ENCODE measurements at regions not wholly inside any gene's neighbourhood (a gene's known extent, or its start where the extent isn't known, plus 50 kb on each side); places are given as distances from the start of the nearest gene placed in this dataset.

DNA sequence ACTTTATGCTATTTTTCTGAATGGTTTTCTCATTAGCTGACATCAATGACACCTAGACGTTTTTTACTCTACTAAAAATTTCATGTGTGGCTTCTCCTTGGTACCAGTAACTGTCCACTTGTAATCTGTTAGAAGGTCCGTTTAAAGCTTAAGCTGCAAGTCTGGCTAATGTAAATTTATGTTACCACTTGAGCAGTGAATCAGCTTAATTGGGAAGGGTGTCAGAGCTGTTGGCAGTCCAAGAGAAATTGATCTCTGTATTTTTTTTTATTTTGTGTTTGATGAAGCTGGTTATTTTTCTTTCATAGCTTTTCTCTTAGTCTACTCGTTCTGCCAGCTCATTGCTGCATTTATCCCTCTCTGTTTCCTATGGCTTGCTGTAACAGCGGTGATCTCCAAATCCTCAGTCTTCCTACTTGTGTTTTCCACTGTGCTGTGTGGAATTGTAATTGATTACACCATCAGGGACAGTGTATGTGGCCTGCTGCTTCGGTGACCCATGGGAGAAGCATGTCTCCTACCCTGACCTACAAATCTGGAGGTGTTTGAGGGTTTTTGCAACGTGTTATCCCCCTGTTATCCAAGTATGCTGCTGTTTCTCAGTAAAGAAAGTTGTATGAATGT, 724.2 kb upstream of the REG3G start:
- no peak for DNase-seq (ENCODE audit: low read depth)

DNA sequence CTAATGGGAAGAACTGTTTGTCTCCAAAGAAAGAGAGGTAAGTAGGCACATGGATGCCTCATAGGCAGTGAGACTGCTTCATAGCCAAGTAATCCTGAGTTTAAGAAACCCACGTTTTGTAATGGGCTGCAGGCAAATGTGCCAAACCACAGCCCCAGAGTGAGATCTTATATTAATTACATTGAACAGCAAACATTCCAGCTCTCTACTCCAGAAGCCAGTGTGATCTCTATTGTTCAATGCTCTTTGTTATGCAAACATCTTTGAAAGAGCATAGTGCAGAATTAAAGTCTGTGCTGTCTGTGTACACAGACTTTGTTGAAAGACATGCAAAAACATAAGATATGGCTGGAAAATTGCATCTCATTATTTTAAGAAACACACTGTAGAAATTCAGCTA, 720.8 kb upstream of the REG3G start:
- DNase-seq (ENCODE audit: low read depth), result no peak

GRCh38 chr2:78309460-78309859, 716.0 kb upstream of the REG3G start:
- no peak for DNase-seq (ENCODE audit: low read depth)

DNA sequence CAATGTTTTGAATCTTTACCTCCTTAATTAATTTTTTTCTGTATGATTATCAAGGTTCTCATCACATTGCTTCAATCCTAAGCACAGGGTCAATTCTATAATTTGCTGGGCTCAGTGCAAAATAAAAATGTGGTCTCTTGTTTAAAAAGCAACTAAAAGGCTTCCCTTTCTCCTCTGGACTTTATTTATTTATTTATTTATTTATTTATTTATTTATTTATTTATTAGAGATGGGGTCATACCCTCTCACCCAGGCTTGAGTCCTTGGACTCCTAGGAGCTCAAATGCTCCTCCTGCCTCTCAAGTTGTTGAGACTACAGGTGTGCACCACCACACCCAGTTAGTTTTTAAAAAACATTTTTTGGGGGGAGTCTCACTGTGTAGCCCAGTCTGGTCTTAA, 710.1 kb upstream of the REG3G start:
- DNase-seq (ENCODE audit: low read depth), result no peak

DNA sequence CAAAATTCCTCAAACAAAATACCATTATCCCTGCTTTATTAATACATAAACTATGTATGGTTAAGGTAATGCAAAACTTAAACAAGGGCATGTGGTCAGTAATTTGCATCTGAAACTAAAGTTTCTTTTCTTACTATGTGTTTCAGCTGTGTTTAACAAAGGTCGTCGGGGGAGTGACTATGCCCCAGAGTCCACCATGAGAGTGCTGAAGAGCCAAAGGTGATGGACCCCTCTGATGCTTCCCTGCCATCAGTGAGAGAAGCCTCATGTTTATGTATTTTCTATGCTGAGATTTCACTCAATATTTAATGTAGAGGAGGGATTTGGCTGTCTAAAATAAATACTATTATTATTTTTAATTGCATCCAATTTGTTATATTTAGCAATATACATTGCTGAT, 707.2 kb upstream of the REG3G start:
- DNase-seq (ENCODE audit: low read depth), result no peak

GRCh38 chr2:78330193-78330592, 695.3 kb upstream of the REG3G start:
- DNase-seq (ENCODE audit: low read depth), result no peak

DNA sequence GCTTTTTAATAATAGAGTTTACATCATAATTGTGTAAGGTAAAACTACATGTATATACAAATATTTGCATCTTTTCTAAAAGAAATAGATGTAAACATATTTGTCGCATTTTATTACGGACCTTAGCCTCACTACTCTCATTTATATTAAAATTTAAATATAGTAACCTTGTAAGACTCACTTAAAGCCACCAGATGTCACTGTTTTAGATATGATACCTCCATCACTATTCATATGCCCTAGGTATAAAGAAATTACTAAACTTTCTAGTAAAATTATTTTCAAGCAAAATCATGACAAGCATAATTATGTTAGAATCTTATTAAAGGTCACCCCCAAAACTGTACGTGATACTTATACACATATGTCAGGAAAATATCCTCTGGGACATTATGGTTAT, 674.3 kb upstream of the REG3G start:
- no peak for DNase-seq (ENCODE audit: low read depth)

DNA sequence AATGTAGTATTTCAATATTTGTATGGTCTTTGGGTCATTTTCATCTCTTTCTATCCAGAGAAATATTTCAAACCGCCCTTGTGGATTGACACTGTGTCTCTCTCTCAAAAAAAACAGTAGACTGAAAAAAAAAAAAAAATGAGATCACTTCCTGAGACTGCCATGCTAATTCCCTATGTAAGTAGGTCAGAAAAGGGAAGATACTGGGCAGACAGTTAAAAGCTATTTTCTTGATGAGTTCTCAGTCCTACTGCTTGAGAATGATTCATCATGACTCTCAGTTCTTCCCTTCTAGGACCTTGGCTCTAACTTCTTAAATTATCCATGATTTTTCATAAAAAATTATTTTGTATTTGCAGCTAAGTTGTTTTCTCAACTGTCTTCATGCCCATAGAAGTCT, 672.3 kb upstream of the REG3G start:
- DNase-seq (ENCODE audit: low read depth), result no peak

DNA sequence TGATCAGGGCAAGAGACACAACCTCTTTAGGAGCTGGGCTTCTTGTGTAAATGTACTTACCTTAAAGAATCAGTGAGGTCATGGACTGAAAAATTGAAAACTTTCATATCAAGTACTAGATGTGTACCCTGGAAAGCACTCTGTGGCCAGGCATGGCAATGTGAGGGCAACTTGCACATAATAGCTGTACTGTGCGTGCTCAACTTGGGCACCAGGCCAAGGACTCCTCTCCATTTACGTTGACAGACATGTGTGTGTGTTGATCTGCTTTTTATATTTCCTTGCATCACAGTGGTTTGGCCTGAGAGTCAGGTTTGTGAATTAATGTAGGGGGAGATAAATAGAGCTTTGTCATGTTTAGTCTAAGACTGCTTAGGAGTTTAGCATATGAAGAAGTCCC, 669.5 kb upstream of the REG3G start:
- DNase-seq (ENCODE audit: low read depth), result no peak

DNA sequence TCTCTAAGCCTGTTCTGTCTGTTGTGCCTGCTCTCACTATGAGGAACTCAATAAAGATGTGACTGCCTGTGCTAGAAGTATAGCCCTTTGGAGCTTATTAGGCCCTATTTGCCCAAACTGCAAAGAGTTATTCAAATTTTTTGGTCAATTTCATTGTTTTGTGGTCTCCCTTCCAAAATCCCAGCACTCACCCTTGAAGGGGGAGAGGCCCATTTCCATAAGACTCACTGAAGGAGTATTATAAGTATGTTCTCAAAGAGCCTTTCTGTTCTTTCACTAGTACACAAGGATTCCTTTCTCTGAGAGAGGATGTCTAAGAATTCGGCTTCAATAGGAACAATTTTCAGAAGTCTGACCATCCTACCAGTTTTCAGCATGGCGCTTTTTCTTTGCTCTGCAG, 641.9 kb upstream of the REG3G start:
- DNase-seq (ENCODE audit: low read depth), result no peak

GRCh38 chr2:78397198-78397597, 628.3 kb upstream of the REG3G start:
- DNase-seq (ENCODE audit: low read depth), result no peak

DNA sequence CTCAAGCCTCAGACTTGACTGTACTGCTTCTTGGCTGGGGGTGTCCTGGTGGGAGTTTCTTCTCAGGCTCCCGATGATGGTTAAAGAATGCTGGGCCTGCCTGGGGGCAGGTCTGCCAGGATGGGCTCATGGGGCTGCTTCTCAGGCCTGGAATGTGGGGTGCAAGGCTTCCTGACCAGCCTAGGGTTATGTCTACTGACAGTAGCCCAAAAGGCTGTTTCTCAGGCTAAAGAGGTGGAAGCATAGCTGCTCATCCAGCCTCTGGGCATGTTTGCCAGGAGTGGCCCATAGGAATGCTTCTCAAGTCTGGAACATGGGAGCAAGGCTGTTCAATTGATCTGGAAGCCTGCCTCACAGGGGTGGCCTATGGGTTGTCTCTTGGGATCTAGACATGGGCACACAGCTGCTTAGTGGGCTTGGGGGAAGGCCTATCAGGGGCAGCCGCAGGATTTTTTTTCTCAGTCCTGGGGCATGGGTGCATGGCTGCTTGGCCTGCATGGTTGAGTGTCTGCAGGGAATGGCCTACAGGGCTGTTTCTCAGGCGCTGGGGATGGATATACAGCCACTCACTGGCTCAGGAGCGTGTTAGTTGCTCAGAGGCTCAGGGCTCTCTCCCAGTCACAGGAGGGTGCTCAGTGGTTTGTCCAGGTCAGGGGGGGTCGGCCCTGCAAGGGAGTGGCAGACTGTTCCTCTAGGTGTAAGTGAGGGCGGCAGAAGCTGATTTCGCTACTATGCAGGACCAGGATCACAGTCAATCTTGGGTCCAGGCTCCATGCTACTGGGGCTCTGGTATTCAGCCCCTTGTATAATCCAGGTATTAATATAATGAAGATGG, 617.3 kb upstream of the REG3G start:
- no peak for DNase-seq (ENCODE audit: low read depth)

- no peak for DNase-seq (ENCODE audit: low read depth)
Observed at GRCh38 chr2:78408795-78409118, 616.7 kb upstream of the REG3G start.

GRCh38 chr2:78411303-78411702, 614.2 kb upstream of the REG3G start:
- DNase-seq (ENCODE audit: low read depth), result no peak

- no peak for DNase-seq (ENCODE audit: low read depth)
Observed at GRCh38 chr2:78416625-78417300, 608.7 kb upstream of the REG3G start.

DNA sequence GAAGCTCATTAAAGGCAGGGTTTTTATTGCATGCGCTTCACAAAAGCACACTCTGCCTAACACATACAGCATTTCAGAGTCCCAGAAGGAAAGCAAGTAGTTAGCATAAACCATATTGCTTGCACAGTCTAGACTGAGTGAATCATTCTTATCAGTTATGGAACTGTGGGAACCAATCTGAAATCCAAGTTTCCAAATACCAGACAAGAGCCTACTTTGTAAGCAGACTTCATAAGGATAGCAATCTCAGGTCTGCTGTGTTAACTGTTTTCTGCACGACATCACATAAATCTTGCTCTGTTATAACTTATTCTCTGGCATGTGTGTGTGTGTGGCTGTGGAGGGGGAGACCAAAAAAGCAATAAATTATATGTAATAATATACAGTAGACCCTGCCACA, 608.1 kb upstream of the REG3G start:
- no peak for DNase-seq (ENCODE audit: low read depth)

- DNase-seq (ENCODE audit: low read depth), result no peak
Observed at GRCh38 chr2:78418021-78418420, 607.5 kb upstream of the REG3G start.

GRCh38 chr2:78420132-78420531, 605.4 kb upstream of the REG3G start:
- DNase-seq (ENCODE audit: low read depth), result no peak

DNA sequence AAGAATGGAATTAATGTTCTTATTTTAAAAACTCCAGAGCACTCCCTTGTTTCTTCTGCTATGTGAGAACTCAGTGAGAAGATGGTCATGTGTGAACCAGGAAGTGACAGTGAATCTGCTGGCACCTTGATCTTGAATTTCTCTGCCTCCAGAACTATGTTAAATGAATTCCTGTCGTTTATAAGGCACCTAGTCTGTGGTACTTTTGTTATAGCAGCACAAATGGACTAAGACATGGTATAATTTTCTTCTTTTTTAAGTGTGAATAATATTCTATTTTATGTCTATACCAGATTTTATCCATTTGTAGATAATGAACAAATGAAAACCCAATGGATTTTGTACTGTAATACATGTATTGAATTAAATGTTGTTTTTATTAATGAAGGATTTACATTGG, 601.9 kb upstream of the REG3G start:
- DNase-seq (ENCODE audit: low read depth), result no peak

DNA sequence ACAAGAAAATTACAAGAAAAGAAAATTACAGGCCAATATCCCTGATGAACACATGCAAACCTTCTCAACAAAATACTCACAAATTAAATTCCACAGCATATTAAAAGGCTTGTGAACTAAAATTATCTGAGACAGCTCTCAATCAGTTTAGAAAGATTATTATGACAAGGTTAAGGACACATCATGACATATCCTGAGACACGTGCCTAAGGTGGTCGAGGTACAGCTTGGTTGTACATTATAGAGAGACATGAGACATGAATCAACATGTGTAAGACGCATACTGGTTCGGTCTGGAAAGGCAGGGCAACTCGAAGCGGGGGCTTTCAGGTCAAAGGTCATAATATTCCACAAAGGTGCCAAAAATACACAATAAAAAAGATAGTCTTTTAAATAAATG, 598.3 kb upstream of the REG3G start:
- no peak for DNase-seq (ENCODE audit: low read depth)

- DNase-seq (ENCODE audit: low read depth), result no peak
Observed at GRCh38 chr2:78431241-78431640, 594.3 kb upstream of the REG3G start.

- no peak for DNase-seq (ENCODE audit: low read depth)
Observed at GRCh38 chr2:78439122-78439521, 586.4 kb upstream of the REG3G start.

DNA sequence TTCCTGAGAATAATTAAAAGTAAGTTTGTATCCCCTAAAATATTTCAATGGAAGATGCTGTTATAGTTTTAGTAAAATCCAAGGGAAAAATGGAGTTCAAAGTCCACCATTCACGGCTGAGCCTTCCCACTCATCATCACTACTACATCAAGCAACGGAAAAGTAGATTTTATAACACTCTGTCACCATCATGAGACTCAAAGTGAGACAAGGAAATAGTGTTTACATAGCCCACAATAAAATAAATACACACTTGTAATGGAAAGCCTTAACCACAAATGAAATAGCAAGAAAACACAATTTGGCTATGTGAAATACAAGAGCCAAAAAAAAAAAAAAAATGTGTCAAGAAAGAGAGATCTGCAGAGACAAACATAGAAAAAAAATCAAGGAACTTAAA, 569.9 kb upstream of the REG3G start:
- DNase-seq (ENCODE audit: low read depth), result no peak

DNA sequence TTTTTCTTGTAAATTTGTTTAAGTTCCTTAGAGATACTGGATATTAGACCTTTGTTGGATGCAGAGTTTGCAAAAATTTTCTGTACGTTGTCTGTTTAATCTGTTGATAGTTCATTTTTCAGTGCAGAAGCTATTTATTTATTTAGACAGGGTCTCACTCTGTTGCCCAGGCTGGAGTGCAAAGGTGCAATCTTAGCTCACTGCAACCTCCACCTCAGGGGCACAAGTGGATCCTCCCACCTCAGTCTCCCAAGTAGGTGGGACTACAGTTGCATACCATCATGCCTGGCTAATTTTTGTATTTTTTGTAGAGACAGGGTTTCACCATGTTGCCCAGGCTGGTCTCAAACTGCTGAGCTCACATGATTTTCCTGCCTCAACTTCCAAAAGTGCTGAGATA, 568.2 kb upstream of the REG3G start:
- no peak for DNase-seq (ENCODE audit: low read depth)
